Loucy (cell line): ENCODE measurements at regions not wholly inside any gene's neighbourhood (a gene's known extent, or its start where the extent isn't known, plus 50 kb on each side); places are given as distances from the start of the nearest gene placed in this dataset.

Experiments
- H2AFZ ChIP-seq: fragments of 200-600 bp; sonication (generic); 2 replicates; pipeline ENCODE4 v1.6.0; 2016; ENCODE audit warnings: antibody characterized with exemption, mild to moderate bottlenecking, low read length, moderate library complexity
- H3F3A ChIP-seq: fragments of 200-600 bp; 2 replicates; pipeline ENCODE4 v1.6.0; 2016; ENCODE audit warnings: antibody characterized with exemption, low read depth, mild to moderate bottlenecking
- H3K27me3 ChIP-seq: fragments of 200-600 bp; sonication (generic); 2 replicates; pipeline ENCODE4 v1.6.1; 2014; ENCODE audit warnings: low read length, mild to moderate bottlenecking; ENCODE audit not compliant: insufficient read depth, poor library complexity, severe bottlenecking
- H3K36me3 ChIP-seq: fragments of 200-600 bp; sonication (generic); 2 replicates; pipeline ENCODE4 v1.6.1; 2016; ENCODE audit warnings: low read length; ENCODE audit not compliant: insufficient read depth
- H3K4me1 ChIP-seq: fragments of 200-600 bp; sonication (generic); 2 replicates; pipeline ENCODE4 v1.5.1; 2014; ENCODE audit warnings: low read length, mild to moderate bottlenecking; ENCODE audit not compliant: insufficient read depth, poor library complexity, severe bottlenecking
- H3K4me2 ChIP-seq: fragments of 200-600 bp; sonication (generic); 2 replicates; pipeline ENCODE4 v1.6.0; 2014; ENCODE audit warnings: antibody characterized with exemption, low read length, low read depth, mild to moderate bottlenecking; ENCODE audit not compliant: poor library complexity, severe bottlenecking
- H3K4me3 ChIP-seq: fragments of 200-600 bp; sonication (generic); 2 replicates; pipeline ENCODE4 v1.5.1; 2014; ENCODE audit warnings: low read length, mild to moderate bottlenecking, mixed read lengths; ENCODE audit not compliant: poor library complexity, severe bottlenecking
- H3K79me2 ChIP-seq: fragments of 200-600 bp; sonication (generic); 2 replicates; pipeline ENCODE4 v1.6.1; 2014; ENCODE audit warnings: low read length; ENCODE audit not compliant: insufficient read depth
- H3K9ac ChIP-seq: fragments of 200-600 bp; sonication (generic); 2 replicates; pipeline ENCODE4 v1.6.0; 2014; ENCODE audit warnings: mild to moderate bottlenecking, low read depth, low read length, moderate library complexity; ENCODE audit not compliant: poor library complexity, severe bottlenecking
- H3K9me2 ChIP-seq: fragments of 200-600 bp; sonication (generic); replicated peaks from 2 replicates; pipeline ENCODE4 v1.6.1; 2016; ENCODE audit warnings: low read depth, low read length, mixed read lengths
- H3K9me3 ChIP-seq: fragments of 200-600 bp; sonication (generic); 2 replicates; pipeline ENCODE4 v1.6.1; 2014; ENCODE audit warnings: mild to moderate bottlenecking, antibody characterized with exemption, low read length, low read depth; ENCODE audit not compliant: insufficient read depth
- H4K20me1 ChIP-seq: fragments of 200-600 bp; sonication (generic); 2 replicates; pipeline ENCODE4 v1.6.0; 2014; ENCODE audit warnings: antibody characterized with exemption, low read length, mild to moderate bottlenecking; ENCODE audit not compliant: insufficient read depth, poor library complexity, severe bottlenecking
- EZH2phosphoT487 ChIP-seq: fragments of 200-600 bp; IDR thresholded peaks from 2 replicates; pipeline ENCODE4 v1.6.1; 2018; ENCODE audit warnings: antibody characterized with exemption, mild to moderate bottlenecking, moderate library complexity, borderline replicate concordance
- TF ChIP-seq, protein P1 (sequence below): fragments of 200-600 bp; sonication (generic); conservative IDR thresholded peaks from 2 replicates; pipeline ENCODE4 v1.5.1; 2014; ENCODE audit warnings: mild to moderate bottlenecking, antibody characterized with exemption, low read length

GRCh38 chr11:129544691-129545090, 169.0 kb downstream of the BARX2 start:
- H3K4me3 ChIP-seq = no peak overlapping the region

DNA sequence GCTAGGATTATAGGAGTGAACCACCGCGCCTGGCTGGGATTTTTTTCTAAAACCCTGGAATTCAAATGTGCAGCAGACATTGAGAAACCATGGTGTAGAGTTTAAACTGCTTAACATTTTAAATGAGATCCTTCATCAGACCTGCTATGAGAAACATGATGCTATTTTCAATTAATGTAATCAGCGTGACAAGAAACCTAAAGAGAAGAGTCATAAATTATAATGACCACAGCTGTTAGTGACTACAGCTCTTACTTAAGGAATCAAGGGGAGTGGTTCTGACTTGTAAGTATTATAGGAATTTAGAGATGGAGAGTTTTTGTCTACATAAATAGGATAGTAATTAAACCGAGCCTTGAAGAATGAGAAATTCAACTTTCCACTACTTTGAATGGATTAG, 170.6 kb downstream of the BARX2 start:
- H4K20me1 ChIP-seq = no peaks in the 10 kb centered on the region
- H3K27me3 ChIP-seq = no peaks in the 10 kb centered on the region
- H3K9ac ChIP-seq = no peak overlapping the region
- no peaks in the 10 kb centered on the region for H3K4me1 ChIP-seq
- H3K36me3 ChIP-seq = no peaks in the 10 kb centered on the region
- no peaks in the 10 kb centered on the region for H3K79me2 ChIP-seq
- no peaks in the 10 kb centered on the region for H3K9me3 ChIP-seq
- no peak overlapping the region for H3K4me2 ChIP-seq
- no peak overlapping the region for H2AFZ ChIP-seq
- TF ChIP-seq, protein P1, sequence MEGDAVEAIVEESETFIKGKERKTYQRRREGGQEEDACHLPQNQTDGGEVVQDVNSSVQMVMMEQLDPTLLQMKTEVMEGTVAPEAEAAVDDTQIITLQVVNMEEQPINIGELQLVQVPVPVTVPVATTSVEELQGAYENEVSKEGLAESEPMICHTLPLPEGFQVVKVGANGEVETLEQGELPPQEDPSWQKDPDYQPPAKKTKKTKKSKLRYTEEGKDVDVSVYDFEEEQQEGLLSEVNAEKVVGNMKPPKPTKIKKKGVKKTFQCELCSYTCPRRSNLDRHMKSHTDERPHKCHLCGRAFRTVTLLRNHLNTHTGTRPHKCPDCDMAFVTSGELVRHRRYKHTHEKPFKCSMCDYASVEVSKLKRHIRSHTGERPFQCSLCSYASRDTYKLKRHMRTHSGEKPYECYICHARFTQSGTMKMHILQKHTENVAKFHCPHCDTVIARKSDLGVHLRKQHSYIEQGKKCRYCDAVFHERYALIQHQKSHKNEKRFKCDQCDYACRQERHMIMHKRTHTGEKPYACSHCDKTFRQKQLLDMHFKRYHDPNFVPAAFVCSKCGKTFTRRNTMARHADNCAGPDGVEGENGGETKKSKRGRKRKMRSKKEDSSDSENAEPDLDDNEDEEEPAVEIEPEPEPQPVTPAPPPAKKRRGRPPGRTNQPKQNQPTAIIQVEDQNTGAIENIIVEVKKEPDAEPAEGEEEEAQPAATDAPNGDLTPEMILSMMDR = no peak
- TF ChIP-seq EZH2phosphoT487 = no peak
- no peaks in the 10 kb centered on the region for H3F3A ChIP-seq
- H3K4me3 ChIP-seq = no peak overlapping the region
- H3K9me2 ChIP-seq = no peaks in the 10 kb centered on the region

More at GRCh38 chr11:129544691-129545090, 169.0 kb downstream of the BARX2 start:
- H3K36me3 ChIP-seq = no peaks in the 10 kb centered on the region
- H3K4me1 ChIP-seq = no peaks in the 10 kb centered on the region
- H3K9me3 ChIP-seq = no peaks in the 10 kb centered on the region
- no peaks in the 10 kb centered on the region for H4K20me1 ChIP-seq
- H2AFZ ChIP-seq = no peak overlapping the region
- no peaks in the 10 kb centered on the region for H3K79me2 ChIP-seq
- no peak overlapping the region for H3K4me2 ChIP-seq
- H3K9me2 ChIP-seq = no peaks in the 10 kb centered on the region
- H3F3A ChIP-seq = no peaks in the 10 kb centered on the region
- H3K27me3 ChIP-seq = no peaks in the 10 kb centered on the region
- TF ChIP-seq, protein P1 = no peak
- no peak for TF ChIP-seq EZH2phosphoT487
- H3K9ac ChIP-seq = no peak overlapping the region

DNA sequence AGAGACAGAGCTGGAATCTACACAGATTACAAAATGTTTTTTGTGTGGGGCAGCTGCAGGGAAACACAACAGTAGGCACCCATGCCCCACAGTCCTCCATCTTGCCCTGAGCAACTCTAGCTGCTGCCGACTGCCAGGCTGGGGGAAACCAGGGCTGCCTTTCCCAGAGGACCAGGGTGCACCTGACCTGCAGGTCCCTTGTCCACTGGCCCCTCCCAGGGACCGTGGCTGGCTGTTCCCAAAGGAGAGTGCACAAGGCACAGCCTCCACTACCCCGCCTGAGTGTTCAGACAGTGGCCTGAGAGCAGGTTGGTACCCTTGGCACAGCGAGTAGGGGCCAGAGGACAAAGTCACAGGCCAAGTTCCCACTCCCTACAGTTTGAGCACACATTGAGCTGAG, 181.8 kb downstream of the BARX2 start:
- H3K9me3 ChIP-seq = no peaks in the 10 kb centered on the region
- no peaks in the 10 kb centered on the region for H3K4me1 ChIP-seq
- H3K36me3 ChIP-seq = no peaks in the 10 kb centered on the region
- no peak overlapping the region for H3K4me3 ChIP-seq
- H3K79me2 ChIP-seq = no peaks in the 10 kb centered on the region
- TF ChIP-seq EZH2phosphoT487 = no peak
- TF ChIP-seq, protein P1 = no peak
- no peak overlapping the region for H3K4me2 ChIP-seq
- H3F3A ChIP-seq = no peaks in the 10 kb centered on the region
- no peaks in the 10 kb centered on the region for H3K9me2 ChIP-seq
- H4K20me1 ChIP-seq = no peaks in the 10 kb centered on the region
- no peaks in the 10 kb centered on the region for H3K27me3 ChIP-seq
- H2AFZ ChIP-seq = no peak overlapping the region
- H3K9ac ChIP-seq = no peak overlapping the region
